Coronary artery (tissue), 2 donors: ENCODE measurements at regions not wholly inside any gene's neighbourhood (a gene's known extent, or its start where the extent isn't known, plus 50 kb on each side); places are given as distances from the start of the nearest gene placed in this dataset.

ENCODE experiments used
- DNase-seq: peaks from one replicate; pipeline ENCODE4 v3.0.0-alpha.2; 2017; ENCODE audit warnings: low spot score
- H3K27ac ChIP-seq, 2 donors: fragments of 200-600 bp; sonication (generic); one replicate each; pipeline ENCODE4 v1.5.1; 2016 to 2019
- H3K4me3 ChIP-seq: fragments of 200-600 bp; sonication (generic); 2 replicates; pipeline ENCODE4 v1.5.1; 2016; ENCODE audit warnings: mild to moderate bottlenecking, moderate library complexity
- CTCF ChIP-seq: fragments of 200-600 bp; sonication (generic); IDR thresholded peaks from one replicate; pipeline ENCODE4 v1.5.1; 2019; ENCODE audit warnings: antibody characterized with exemption

DNA sequence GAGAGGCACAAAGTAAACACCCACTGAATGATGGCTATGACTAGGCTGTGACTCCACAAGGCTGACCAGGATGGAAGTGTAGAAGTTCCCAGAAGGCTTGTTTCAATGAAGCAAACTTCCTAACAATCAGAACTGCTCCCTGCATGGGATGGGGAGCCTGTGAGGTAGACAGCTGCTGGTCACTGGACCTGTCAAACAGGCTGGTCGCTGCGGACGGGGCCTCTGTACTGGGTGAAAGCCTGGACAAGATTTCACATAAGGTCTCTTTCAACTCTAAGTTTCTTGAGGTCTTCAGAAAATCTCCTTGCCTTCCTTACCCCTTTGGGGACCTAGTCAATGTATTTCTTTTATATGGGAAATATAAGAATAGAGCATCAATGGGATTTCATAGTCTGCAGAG, 438.2 kb downstream of the BUD13 start:
- no peak for DNase-seq

DNA sequence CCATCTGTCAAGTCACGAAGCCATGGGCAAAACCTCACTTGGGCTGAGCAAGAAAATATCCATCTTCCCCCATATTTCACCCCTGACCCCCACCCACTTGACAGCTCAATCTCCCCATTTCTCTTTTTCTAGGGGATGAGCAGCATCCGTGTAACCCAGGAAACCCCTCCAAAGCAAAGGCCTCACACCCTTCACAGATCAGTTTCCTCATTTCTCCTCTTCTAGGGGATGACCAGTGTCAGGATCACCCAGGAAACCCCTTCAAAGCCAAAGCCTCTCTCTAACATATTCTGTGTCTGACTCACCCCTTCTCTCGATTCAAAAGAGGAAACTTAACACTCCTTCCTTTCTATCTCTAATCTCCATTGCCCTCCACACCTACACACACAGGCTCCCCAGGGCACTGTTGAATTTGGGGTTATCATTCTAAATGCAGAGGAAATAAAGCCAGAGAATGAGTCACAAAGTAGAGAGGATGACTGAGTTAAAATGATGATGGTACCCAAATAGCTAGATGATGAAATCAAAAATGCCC, 439.7 kb downstream of the BUD13 start:
- Histone ChIP-seq H3K27ac (no peak overlapping the region), H3K4me3 (no peak overlapping the region)
- peak; percentile 28 for DNase-seq
- TF ChIP-seq CTCF = no peak

More for the DNA sequence above, 438.2 kb downstream of the BUD13 start:
- H3K27ac ChIP-seq = no peak overlapping the region
- TF ChIP-seq CTCF = no peak
- H3K4me3 ChIP-seq = no peak overlapping the region

- DNase-seq = no peak
- H3K27ac ChIP-seq = no peak overlapping the region
- TF ChIP-seq CTCF = no peak
- no peak overlapping the region for H3K4me3 ChIP-seq
These were observed 440.4 kb downstream of the BUD13 start for GRCh38 chr11:116332391-116332790.

GRCh38 chr11:116331381-116331780, 441.4 kb downstream of the BUD13 start:
- TF ChIP-seq CTCF = no peak
- Histone ChIP-seq H3K4me3 (no peak overlapping the region), H3K27ac (no peak overlapping the region)
- no peak for DNase-seq

DNA sequence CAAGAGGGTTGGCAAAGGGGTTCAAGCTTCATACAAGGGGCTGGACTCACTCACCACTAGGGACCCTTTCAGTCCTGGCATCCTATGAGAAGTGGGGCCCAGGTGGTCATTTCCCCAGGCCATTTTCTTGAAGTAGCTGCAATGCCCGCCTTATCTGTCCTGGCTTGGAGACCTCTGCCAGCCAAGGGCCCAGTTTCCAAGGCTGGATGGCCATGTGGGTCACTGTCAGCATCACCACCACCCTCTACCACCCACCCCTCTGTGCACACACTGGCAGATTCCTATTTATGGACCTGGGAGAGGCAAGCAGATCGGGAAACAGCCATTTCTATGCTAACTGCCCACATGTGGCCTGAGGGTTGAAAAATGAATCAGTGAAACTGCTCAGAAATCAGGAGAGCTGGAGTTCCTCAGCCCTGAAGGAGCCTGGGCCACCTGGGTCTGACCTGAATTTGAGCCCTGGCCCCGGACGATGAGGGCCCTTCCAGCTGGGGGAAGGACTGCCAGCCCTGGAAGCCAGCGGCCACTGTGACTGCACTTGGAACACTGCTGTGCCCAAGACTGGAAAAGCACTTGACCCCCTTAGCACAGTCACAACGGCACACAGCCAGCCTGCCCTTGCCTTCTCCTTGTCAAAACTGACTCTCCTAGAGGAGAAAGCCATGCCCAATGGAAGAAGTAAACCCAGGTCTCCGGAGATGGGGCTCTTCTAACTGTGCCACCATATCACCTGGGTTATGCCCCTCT, 442.2 kb downstream of the BUD13 start:
- no peak for TF ChIP-seq CTCF
- Histone ChIP-seq H3K27ac (no peak overlapping the region), H3K4me3 (no peak overlapping the region)
- DNase-seq = no peak

DNA sequence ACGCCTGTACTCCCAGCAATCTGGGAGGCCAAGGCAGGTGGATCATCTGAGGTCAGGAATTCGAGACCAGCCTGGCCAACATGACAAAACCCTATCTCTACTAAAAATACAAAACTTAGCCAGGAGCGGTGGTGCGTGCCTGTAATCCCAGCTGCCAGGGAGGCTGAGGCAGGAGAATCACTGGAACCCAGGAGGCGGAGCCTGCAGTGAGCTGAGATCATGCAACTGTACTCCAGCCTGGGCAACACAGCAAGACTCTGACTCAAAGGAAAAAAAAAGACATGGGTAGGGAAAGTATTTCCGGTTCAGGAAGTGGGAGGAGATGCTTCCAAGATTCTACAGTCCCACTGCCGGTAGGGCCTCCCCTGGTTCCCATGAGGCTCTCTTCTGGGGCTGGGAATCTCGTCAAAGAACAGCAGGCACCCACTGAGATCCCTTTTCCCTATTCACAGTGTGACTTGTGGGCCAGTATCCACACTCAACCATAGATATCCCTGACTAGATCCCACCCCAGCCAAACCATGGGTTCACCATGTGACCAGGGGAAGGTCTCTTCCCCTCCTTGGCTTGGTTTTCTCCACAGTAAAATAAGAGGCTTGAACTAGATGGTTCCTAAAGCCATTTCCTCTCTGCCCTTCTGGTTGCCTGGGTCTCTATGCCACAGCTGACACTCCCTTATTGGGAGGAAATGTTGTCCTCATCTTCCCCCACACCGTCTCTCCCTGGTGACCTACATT, 443.3 kb downstream of the BUD13 start:
- no peak overlapping the region for H3K27ac ChIP-seq
- TF ChIP-seq CTCF = no peak
- no peak for DNase-seq
- H3K4me3 ChIP-seq = no peak overlapping the region
